Right ventricle myocardium inferior (tissue), 1 donor: ENCODE measurements at regions not wholly inside any gene's neighbourhood (a gene's known extent, or its start where the extent isn't known, plus 50 kb on each side); places are given as distances from the start of the nearest gene placed in this dataset.

Source experiments
- ATAC-seq: fragments of 200-7000 bp; cut with Tn5 transposase; one replicate; pipeline ENCODE4 v1.9.1; 2020; ENCODE audit warnings: mild to moderate bottlenecking, moderate library complexity
- DNase-seq: peaks from one replicate; pipeline ENCODE4 v3.0.0; 2021; ENCODE audit errors: missing footprints
- intact Hi-C: fragments of 100-400 bp; cut with DNase I; formaldehyde crosslinking; loops from one replicate; pipeline ENCODE4 v1.11.0; 2022
- donor health status: DM: no; HTN: yes; CAD: no; lungs with severe emphysema.

DNA sequence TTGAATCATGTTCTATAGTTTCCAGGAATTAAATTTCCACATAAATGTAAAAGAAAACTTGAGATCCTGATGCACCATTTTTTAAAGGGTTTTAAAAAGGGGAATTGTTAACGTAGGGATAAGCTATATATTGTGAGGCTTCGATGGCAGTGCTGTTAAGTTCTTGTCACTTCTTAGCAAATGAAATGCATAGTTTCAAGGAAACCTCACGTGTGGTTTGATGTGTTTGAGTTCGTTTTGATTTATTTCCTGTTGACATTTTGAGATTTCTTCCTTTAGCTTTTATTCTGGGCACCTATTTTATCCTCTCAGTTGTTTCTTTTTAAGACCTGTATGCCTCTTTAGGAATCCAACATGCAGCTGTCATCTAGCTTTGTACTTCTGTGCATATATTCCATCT lies 301.0 kb downstream of the DOCK8 start:
- DNase-seq: no peak
- intact Hi-C loops: no loop called here
- no peak for ATAC-seq

DNA sequence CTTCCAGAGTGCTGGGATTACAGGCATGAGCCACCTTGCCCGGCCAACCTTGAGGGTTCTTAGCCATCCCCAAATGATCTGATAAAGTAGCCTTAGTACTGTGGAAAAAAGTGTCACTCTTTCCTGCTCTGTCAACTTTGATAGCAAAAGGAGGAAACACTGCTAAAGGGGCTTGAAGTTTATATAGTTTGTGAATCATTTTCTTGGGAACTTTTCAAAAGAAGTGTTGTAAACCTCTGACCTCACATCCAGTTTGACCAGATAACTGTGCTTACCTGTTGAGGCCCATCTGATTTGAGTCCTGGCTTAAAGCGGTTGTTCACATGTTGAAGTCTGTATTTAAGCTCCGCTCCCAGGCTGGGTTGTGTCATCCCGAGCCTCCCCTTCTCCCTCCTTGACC lies 303.3 kb downstream of the DOCK8 start:
- ATAC-seq: no peak

GRCh38 chr9:518540-518939 lies 303.9 kb downstream of the DOCK8 start:
- intact Hi-C loops: no loop called here
- ATAC-seq (no peak), DNase-seq (no peak)

More for the DNA sequence above, 303.3 kb downstream of the DOCK8 start:
- intact Hi-C loops: no loop called here
- no peak for DNase-seq

- intact Hi-C loops: no loop called here
- ATAC-seq (no peak), DNase-seq (no peak)
Measured at GRCh38 chr9:519579-519978, 304.9 kb downstream of the DOCK8 start.

GRCh38 chr9:520302-520701 lies 305.6 kb downstream of the DOCK8 start:
- intact Hi-C loops: loop anchor here (5.0 kb wide), 1 partner anchor 48 kb away; no protein-coding TSS in a partner anchor
- DNase-seq (no peak), ATAC-seq (no peak)

GRCh38 chr9:522190-522589 lies 307.5 kb downstream of the DOCK8 start:
- intact Hi-C loops: loop anchor here (5.0 kb wide), 1 partner anchor 50 kb away; no protein-coding TSS in a partner anchor
- ATAC-seq: no peak

GRCh38 chr9:522658-523057 lies 308.0 kb downstream of the DOCK8 start:
- DNase-seq (no peak), ATAC-seq (peak; percentile 85)
- intact Hi-C loops: loop anchor here (5.0 kb wide), 1 partner anchor 50 kb away; no protein-coding TSS in a partner anchor

More at GRCh38 chr9:522190-522589, 307.5 kb downstream of the DOCK8 start:
- no peak for DNase-seq

DNA sequence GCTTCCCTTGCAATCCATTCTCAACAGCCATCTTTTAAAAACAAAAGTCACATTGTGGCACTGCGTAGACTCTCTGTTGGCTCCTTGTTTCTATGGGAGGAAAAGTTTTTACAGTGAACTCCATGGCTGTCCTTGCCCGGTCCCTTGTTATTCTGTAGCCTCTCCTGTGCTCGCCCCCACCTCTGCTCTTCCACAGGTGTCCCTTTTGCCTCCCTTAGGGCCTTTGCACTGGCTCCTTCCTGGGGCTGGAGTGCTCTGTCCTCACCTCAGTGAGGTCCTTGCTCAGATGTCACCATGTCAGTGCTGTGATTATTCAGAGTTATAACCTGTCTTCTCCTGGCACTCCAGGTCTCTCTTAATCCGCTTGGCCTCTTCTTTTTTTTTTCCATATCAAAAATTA lies 308.8 kb downstream of the DOCK8 start:
- ATAC-seq (no peak), DNase-seq (no peak)
- intact Hi-C loops: loop anchor here (5.0 kb wide), 1 partner anchor 51 kb away; no protein-coding TSS in a partner anchor

- ATAC-seq: peak; percentile 47
- intact Hi-C loops: loop anchor here (5.0 kb wide), 1 partner anchor 52 kb away; no protein-coding TSS in a partner anchor
- DNase-seq: no peak
Measured at GRCh38 chr9:524008-524407, 309.3 kb downstream of the DOCK8 start.

- intact Hi-C loops: no loop called here
- DNase-seq (no peak), ATAC-seq (no peak)
Measured at GRCh38 chr9:526904-527591, 312.4 kb downstream of the DOCK8 start.

- ATAC-seq (no peak), DNase-seq (no peak)
- intact Hi-C loops: no loop called here
Measured at GRCh38 chr9:529731-530130, 311.8 kb upstream of the DMRT1 start.

DNA sequence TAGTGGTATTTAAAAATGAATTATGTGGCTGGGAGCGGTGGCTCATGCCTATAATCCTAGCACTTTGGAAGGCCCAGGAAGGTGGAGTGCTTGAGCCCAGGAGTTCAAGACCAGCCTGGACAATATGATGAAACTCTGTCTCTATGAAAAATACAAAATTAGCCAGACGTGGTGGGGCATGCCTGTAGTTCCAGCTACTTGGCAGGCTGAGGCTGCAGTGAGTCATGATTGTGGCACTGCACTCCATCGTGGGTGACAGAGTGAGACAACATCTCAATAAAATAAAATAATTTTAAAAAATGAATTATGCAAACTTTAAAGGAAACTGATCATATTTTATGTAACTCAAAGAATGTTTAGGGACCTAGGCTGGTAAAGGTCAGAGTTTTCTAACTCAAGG lies 310.8 kb upstream of the DMRT1 start:
- DNase-seq: no peak
- intact Hi-C loops: no loop called here
- ATAC-seq: peak; percentile 77

DNA sequence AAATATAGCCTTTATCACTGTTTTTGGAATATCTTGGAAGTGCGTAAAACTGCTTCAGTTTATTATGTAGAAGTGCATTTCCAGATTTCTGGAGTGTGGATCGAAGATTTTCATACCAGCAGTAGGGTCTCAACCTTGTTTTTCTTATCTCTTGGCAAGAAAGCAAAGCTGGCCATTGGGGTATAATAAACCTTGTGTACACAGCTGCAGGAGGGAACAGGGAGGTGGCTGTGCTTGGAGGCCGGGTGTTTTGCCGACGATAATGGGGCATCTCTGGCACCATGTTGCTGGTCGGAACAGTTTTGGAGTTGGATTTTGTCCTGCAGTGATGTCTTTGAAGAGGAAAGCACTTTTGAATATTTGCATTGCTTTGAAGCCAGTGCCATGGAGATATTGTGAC lies 308.8 kb upstream of the DMRT1 start:
- no peak for DNase-seq
- ATAC-seq: peak; percentile 49
- intact Hi-C loops: no loop called here

DNA sequence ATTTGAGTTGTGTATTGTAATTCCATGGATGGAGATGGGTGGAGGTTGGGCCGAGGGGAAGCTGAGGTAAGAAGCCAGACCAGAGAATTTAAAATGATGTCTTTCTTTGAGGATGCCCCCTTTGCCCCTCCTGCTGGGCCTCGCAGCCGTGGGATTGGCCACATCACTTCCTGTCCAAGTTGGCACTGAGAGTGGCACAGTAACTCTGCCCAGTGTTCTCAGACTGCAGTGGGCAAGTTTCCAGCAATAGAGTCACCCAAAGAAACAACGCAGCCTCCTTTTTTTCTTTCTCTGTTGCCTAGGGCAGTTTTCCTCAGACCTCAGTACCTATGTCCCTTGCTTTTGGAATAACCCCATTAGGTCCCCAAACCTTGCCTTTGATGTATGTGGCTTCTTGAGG lies 306.6 kb upstream of the DMRT1 start:
- intact Hi-C loops: no loop called here
- ATAC-seq (peak; percentile 51), DNase-seq (no peak)

GRCh38 chr9:535356-535755 lies 306.1 kb upstream of the DMRT1 start:
- DNase-seq (no peak), ATAC-seq (no peak)
- intact Hi-C loops: no loop called here

DNA sequence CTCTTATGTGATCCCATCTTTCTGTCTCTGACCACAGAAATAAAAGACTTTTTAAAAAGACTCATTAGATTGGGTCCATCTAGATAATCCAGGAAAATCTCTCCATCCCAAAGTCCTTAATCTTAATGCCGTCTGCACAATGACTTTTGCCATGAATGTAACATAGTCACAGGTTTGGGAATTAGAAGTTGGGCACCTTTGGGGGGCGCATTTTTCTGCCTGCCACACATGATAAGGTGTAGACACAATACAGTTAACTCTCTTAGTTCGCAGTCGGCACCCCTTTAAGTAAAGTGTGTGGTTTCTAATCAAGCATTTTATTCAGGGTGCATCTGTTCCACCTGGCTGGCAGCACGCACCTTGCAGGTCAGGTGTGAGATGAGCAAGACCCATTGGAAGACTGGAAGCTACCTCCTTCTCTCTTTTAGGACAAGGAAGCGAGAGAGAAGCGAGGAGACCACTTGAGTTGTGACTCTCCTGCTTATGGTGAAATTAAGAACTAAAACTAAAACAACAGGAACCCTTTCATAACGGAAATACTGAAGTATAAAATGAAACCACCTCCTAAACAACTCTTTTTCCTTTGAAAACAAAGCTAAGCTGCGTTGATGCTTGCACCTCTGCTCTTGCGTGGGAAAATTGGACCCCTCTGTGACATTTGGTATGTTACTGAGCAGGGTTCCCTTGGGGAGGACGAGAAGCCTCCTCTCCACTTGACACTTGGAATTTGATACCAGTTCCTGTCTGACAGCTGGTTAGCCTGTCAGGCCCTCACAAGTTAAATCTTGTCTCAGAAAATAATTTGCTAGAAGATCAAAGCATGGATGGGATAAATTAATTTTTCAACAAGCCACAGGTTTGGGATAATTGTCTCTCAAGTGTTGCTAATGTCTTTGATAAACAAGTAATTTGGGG lies 304.6 kb upstream of the DMRT1 start:
- ATAC-seq (no peak), DNase-seq (no peak)
- intact Hi-C loops: no loop called here

- ATAC-seq (no peak), DNase-seq (no peak)
- intact Hi-C loops: loop anchor here (10.0 kb wide), 1 partner anchor 221 kb away; no protein-coding TSS in a partner anchor
Measured at GRCh38 chr9:543478-543877, 298.0 kb upstream of the DMRT1 start.

GRCh38 chr9:545480-545879 lies 296.0 kb upstream of the DMRT1 start:
- intact Hi-C loops: loop anchor here (5.0 to 10.0 kb wide), 2 partner anchors 78 to 219 kb away; no protein-coding TSS in a partner anchor
- no peak for DNase-seq

DNA sequence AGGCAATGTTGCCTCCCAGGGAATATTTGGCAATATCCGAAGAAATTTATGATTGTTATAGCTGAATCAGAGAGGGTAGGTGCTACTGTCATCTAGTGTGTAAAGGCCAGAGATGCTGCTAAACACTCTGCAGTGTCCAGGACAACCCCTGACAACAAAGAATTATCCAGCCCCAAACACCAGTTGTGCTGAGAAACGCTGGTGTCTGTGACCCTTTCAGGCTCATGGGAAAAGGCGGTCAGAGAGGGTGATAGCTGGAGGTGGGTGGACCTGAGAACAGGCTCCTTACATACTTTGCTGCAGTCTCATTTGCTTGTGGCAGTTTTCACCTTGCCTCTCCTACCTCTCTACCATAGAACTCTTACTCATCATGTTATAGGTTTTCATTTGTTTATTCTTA lies 295.3 kb upstream of the DMRT1 start:
- DNase-seq (no peak), ATAC-seq (peak; percentile 33)
- intact Hi-C loops: loop anchor here (2.0 to 10.0 kb wide), 4 partner anchors 41 to 219 kb away; partner anchors contain the start of gene KANK1

More at GRCh38 chr9:545480-545879, 296.0 kb upstream of the DMRT1 start:
- ATAC-seq: peak; percentile 62
